B cell (primary cell): ENCODE measurements at regions not wholly inside any gene's neighbourhood (a gene's known extent, or its start where the extent isn't known, plus 50 kb on each side); places are given as distances from the start of the nearest gene placed in this dataset.

ENCODE experiments used
- ATAC-seq: fragments of 200-7000 bp; cut with Tn5 transposase; one replicate; pipeline ENCODE4 v1.10.0; 2021; ENCODE audit warnings: low read depth, mild to moderate bottlenecking, moderate number of reproducible peaks, moderate library complexity
- CTCF ChIA-PET: fragments of 350-600 bp; sonication (Branson Sonifier 250); formaldehyde crosslinking; loops from one replicate; lab custom pipeline; 2021; ENCODE audit warnings: antibody characterized with exemption, inconsistent platforms; lab: Charles Lee
- POLR2A ChIA-PET: fragments of 350-600 bp; sonication (Branson Sonifier 250); formaldehyde crosslinking; loops from one replicate; lab custom pipeline; 2021; ENCODE audit warnings: antibody characterized with exemption; lab: Charles Lee
- DNase-seq: peaks from one replicate; pipeline ENCODE4 v3.0.0; 2013
- H2AFZ ChIP-seq: 2 replicates; pipeline ENCODE4 v1.6.1; 2012; ENCODE audit warnings: mild to moderate bottlenecking, low read depth, low read length; ENCODE audit not compliant: insufficient read depth, poor library complexity, severe bottlenecking
- H3K27ac ChIP-seq, 2 donors: 1 replicate in 1 of 2; 2 replicates in 1 of 2; pipeline ENCODE4 v1.5.1; 2012 to 2013; ENCODE audit warnings: low read length in 2 of 2, mild to moderate bottlenecking in 2 of 2, moderate library complexity in 1 of 2
- H3K27me3 ChIP-seq, 4 experiments: fragments of 200-600 bp in 1 of 4; sonication (generic) in 1 of 4; replicated peaks in 1 of 4; 1 replicate in 2 of 4; 2 replicates in 2 of 4; pipeline versions ENCODE4 v1.6.1 to v1.7.0; 2013 to 2016; ENCODE audit warnings: low read length in 3 of 4, mild to moderate bottlenecking in 2 of 4, mixed read lengths in 1 of 4, moderate library complexity in 1 of 4; ENCODE audit not compliant: insufficient read depth in 4 of 4, control insufficient read depth in 3 of 4; ENCODE audit errors: control extremely low read depth in 1 of 4
- H3K36me3 ChIP-seq, 2 experiments: replicated peaks in 1 of 2; 1 replicate in 1 of 2; 2 replicates in 1 of 2; pipeline versions ENCODE4 v1.6.1 to v1.7.1; 2013; ENCODE audit warnings: low read length in 1 of 2; ENCODE audit not compliant: insufficient read depth in 2 of 2, control insufficient read depth in 1 of 2; ENCODE audit errors: control extremely low read depth in 1 of 2, extremely low read depth in 1 of 2
- H3K4me1 ChIP-seq, 2 donors: fragments of 200-600 bp in 1 of 2; sonication (generic) in 1 of 2; 1 replicate in 1 of 2; 2 replicates in 1 of 2; pipeline versions ENCODE4 v1.5.1 to v1.6.1; 2013 to 2017; ENCODE audit warnings: low read length in 2 of 2; ENCODE audit not compliant: control insufficient read depth in 2 of 2, insufficient read depth in 2 of 2
- H3K4me2 ChIP-seq: replicated peaks from 2 replicates; pipeline ENCODE3; 2012; ENCODE audit warnings: mild to moderate bottlenecking, low read depth, low read length; ENCODE audit not compliant: poor library complexity, severe bottlenecking
- H3K4me3 ChIP-seq, 5 experiments: fragments of 200-600 bp in 1 of 5; sonication (generic) in 1 of 5; 1 replicate in 3 of 5; 2 replicates in 2 of 5; pipeline versions ENCODE4 v1.5.1 to v1.7.0; 2011 to 2016; ENCODE audit warnings: low read length in 4 of 5, mild to moderate bottlenecking in 4 of 5, low read depth in 2 of 5, control low read depth in 1 of 5, moderate library complexity in 1 of 5; ENCODE audit not compliant: insufficient read depth in 1 of 5; ENCODE audit errors: control extremely low read depth in 1 of 5, extremely low read depth in 1 of 5
- H3K79me2 ChIP-seq: fragments of 200-600 bp; sonication (generic); one replicate; pipeline ENCODE4 v1.6.0; 2016; ENCODE audit warnings: low read length; ENCODE audit not compliant: control insufficient read depth, insufficient read depth
- H3K9ac ChIP-seq: fragments of 200-600 bp; sonication (generic); 2 replicates; pipeline ENCODE4 v1.6.1; 2017; ENCODE audit warnings: mild to moderate bottlenecking, low read length, moderate library complexity
- H3K9me3 ChIP-seq, 3 donors: one replicate each; pipeline versions ENCODE4 v1.6.1 to v1.7.1; 2013; ENCODE audit warnings: low read length in 2 of 3; ENCODE audit not compliant: control insufficient read depth in 2 of 3, insufficient read depth in 1 of 3; ENCODE audit errors: control extremely low read depth in 1 of 3
- H4K20me1 ChIP-seq: 2 replicates; pipeline ENCODE4 v1.6.0; 2012; ENCODE audit warnings: mild to moderate bottlenecking, low read length; ENCODE audit not compliant: insufficient read depth, control insufficient read depth, poor library complexity, severe bottlenecking
- H3K27ac Mint-ChIP-seq: one replicate; pipeline ENCODE4 v1.8.0; 2021; ENCODE audit warnings: mixed read lengths
- H3K27me3 Mint-ChIP-seq: one replicate; pipeline ENCODE4 v1.8.0; 2021; ENCODE audit warnings: mixed read lengths
- H3K4me1 Mint-ChIP-seq: one replicate; pipeline ENCODE4 v1.8.0; 2021; ENCODE audit warnings: mixed read lengths
- H3K4me3 Mint-ChIP-seq: one replicate; pipeline ENCODE4 v1.8.0; 2021; ENCODE audit warnings: mixed read lengths
- H3K9me3 Mint-ChIP-seq: one replicate; pipeline ENCODE4 v1.8.0; 2022; ENCODE audit warnings: mixed read lengths; ENCODE audit not compliant: insufficient read depth
- EZH2 ChIP-seq: IDR thresholded peaks from 2 replicates; pipeline ENCODE4 v1.6.1; 2012; ENCODE audit warnings: borderline replicate concordance, low read depth, mild to moderate bottlenecking, moderate library complexity, low read length; ENCODE audit not compliant: insufficient read depth, poor library complexity, severe bottlenecking
- WGBS: methylation state at CpG from one replicate; pipeline ENCODE4 v1.1.5; 2013; ENCODE audit warnings: missing lambda C conversion rate; ENCODE audit not compliant: insufficient coverage; 5-methylcytosine and 5-hydroxymethylcytosine counted together
- intact Hi-C: fragments of 100-400 bp; cut with micrococcal nuclease; formaldehyde crosslinking; loops from one replicate; pipeline ENCODE4 v1.10.0; 2022
- TF ChIP-seq, protein P1 (sequence below): fragments of 200-600 bp; IDR thresholded peaks from one replicate; pipeline ENCODE4 v1.8.0; 2022; ENCODE audit warnings: antibody characterized with exemption, mild to moderate bottlenecking

GRCh38 chr14:30309405-30309804, 249.6 kb upstream of the G2E3 start:
- POLR2A ChIA-PET: no interaction called here
- H3K4me3 Mint-ChIP-seq: no peak overlapping the region
- no peak for ATAC-seq
- H3K4me3 ChIP-seq: no peak overlapping the region
- no peaks in the 10 kb centered on the region for H3K27me3 ChIP-seq
- CTCF ChIA-PET: no interaction called here
- H2AFZ ChIP-seq: no peak overlapping the region
- H3K9ac ChIP-seq: no peak overlapping the region
- H3K79me2 ChIP-seq: no peaks in the 10 kb centered on the region
- TF ChIP-seq, protein P1, sequence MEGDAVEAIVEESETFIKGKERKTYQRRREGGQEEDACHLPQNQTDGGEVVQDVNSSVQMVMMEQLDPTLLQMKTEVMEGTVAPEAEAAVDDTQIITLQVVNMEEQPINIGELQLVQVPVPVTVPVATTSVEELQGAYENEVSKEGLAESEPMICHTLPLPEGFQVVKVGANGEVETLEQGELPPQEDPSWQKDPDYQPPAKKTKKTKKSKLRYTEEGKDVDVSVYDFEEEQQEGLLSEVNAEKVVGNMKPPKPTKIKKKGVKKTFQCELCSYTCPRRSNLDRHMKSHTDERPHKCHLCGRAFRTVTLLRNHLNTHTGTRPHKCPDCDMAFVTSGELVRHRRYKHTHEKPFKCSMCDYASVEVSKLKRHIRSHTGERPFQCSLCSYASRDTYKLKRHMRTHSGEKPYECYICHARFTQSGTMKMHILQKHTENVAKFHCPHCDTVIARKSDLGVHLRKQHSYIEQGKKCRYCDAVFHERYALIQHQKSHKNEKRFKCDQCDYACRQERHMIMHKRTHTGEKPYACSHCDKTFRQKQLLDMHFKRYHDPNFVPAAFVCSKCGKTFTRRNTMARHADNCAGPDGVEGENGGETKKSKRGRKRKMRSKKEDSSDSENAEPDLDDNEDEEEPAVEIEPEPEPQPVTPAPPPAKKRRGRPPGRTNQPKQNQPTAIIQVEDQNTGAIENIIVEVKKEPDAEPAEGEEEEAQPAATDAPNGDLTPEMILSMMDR: no peak
- TF ChIP-seq EZH2: no peak
- no peak overlapping the region for H3K4me2 ChIP-seq
- no peaks in the 10 kb centered on the region for H3K27me3 Mint-ChIP-seq
- H3K9me3 ChIP-seq: no peaks in the 10 kb centered on the region
- H3K4me1 Mint-ChIP-seq: no peaks in the 10 kb centered on the region
- no peaks in the 10 kb centered on the region for H4K20me1 ChIP-seq
- no peak overlapping the region for H3K27ac ChIP-seq
- no CpG with 5 or more reads among the region's 2 CpGs for WGBS
- no peak for DNase-seq
- H3K9me3 Mint-ChIP-seq: peaks cover 2% of the 10 kb centered on the region
- no peak overlapping the region for H3K27ac Mint-ChIP-seq
- intact Hi-C loops: no loop called here
- H3K36me3 ChIP-seq: no peaks in the 10 kb centered on the region
- H3K4me1 ChIP-seq: no peaks in the 10 kb centered on the region

- ChIA-PET POLR2A (no interaction called here), CTCF (no interaction called here)
- no peak for TF ChIP-seq EZH2
- TF ChIP-seq, protein P1: no peak
- Histone ChIP-seq H3K27ac (no peak overlapping the region), H3K4me3 (no peak overlapping the region), H3K4me1 (no peaks in the 10 kb centered on the region), H4K20me1 (no peaks in the 10 kb centered on the region), H3K9ac (no peak overlapping the region), H3K27me3 (no peaks in the 10 kb centered on the region), H2AFZ (no peak overlapping the region), H3K4me2 (no peak overlapping the region), H3K9me3 (no peaks in the 10 kb centered on the region), H3K36me3 (no peaks in the 10 kb centered on the region), H3K79me2 (no peaks in the 10 kb centered on the region)
- intact Hi-C loops: no loop called here
- Mint-ChIP-seq H3K4me3 (no peak overlapping the region), H3K27ac (no peak overlapping the region), H3K9me3 (peaks cover 8% of the 10 kb centered on the region), H3K27me3 (no peaks in the 10 kb centered on the region), H3K4me1 (no peaks in the 10 kb centered on the region)
- no peak for DNase-seq
- no CpG with 5 or more reads among the region's 1 CpG for WGBS
- no peak for ATAC-seq
These were observed 246.7 kb upstream of the G2E3 start for GRCh38 chr14:30312214-30312613.
